GM18867 (cell line): ENCODE measurements at regions not wholly inside any gene's neighbourhood (a gene's known extent, or its start where the extent isn't known, plus 50 kb on each side); places are given as distances from the start of the nearest gene placed in this dataset.
"Not testable (repeated sequence)": the region's sequence is repeated elsewhere in the genome, so short reads cannot be mapped to it uniquely, and the experiment has no call there.

Experiments
- ATAC-seq: cut with Tn5 transposase; IDR thresholded peaks from one replicate; pipeline ENCODE4 v1.9.1; 2021; ENCODE audit warnings: mild to moderate bottlenecking, moderate library complexity; ENCODE audit not compliant: unreplicated experiment

- ATAC-seq = no peak
Observed at GRCh38 chr12:34402228-34402898, 380.1 kb downstream of the ALG10 start.

GRCh38 chr12:34402899-34403705 lies 380.8 kb downstream of the ALG10 start:
- no peak for ATAC-seq

DNA sequence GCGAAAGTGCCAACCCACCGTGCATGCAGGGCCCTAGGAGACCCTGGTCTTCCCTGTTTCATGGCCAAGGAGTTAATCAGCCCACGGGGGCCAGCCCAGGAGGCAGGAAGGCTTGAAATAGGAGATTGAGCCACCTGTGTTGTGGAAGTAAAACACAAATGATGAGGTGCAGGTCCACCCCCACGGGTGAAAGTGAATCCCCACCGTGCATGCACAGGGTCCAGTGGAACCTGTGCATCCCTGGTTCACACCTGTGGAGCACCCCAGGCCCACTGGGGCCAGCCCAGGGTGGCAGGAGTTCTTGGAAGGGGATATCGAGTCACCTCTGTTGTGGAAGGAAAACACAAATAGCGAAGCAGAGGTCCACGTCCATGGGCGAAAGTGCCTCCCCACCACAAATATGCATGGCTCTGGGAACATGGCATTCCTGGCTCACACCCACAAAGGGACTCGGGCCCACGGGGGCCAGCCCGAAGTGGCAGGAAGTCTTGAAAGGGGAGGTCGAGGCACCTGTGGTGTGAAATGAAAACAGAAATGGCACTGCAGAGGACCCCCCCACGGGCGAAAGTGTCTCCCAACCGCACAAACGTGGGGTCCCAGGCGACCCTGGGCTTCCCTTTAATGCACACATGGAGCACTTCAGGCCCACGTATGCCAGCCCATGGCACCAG lies 381.5 kb downstream of the ALG10 start:
- ATAC-seq = no peak

- ATAC-seq = no peak
Observed at GRCh38 chr12:34404377-34405285, 382.3 kb downstream of the ALG10 start.

- ATAC-seq = no peak
Observed at GRCh38 chr12:34405286-34406227, 383.3 kb downstream of the ALG10 start.

- ATAC-seq = no peak
Observed at GRCh38 chr12:34406228-34406995, 384.1 kb downstream of the ALG10 start.

DNA sequence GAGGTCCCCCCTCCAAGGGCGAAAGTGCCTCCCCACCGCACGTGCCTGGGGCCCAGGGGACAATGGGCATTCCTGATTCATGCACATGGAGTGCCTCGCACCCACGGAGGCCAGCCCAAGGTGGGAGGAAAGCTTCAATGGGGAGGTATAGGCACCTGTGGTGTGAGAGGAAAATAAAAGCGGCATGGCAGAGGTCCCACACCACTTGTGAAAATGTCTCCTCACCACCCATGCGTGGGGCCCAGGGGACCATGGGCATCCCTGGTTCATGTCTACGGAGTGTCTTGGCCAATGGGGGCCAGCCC lies 384.7 kb downstream of the ALG10 start:
- ATAC-seq = no peak

DNA sequence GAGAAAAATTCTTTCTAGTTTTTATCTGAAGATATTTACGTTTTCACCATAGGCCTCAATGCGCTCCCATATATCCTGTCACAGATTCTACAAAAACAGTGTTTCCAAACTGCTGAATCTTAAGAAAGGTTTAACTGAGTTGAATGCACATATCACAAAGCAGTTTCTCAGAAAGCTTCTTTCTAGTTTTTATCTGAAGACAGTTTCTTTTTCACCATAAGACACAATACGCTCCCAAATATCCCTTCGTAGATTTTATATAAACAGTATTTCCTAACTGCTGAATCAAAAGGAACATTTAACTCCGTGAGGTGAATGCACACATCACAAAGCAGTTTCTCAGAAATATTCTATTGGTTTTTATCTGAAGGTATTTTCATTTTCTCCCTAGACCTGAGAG lies 385.5 kb downstream of the ALG10 start:
- ATAC-seq = no peak

GRCh38 chr12:34431509-34431908 lies 409.2 kb downstream of the ALG10 start:
- not testable (repeated sequence) for ATAC-seq
